HG02981 (cell line): ENCODE measurements at regions not wholly inside any gene's neighbourhood (a gene's known extent, or its start where the extent isn't known, plus 50 kb on each side); places are given as distances from the start of the nearest gene placed in this dataset.
"Not testable (repeated sequence)": the region's sequence is repeated elsewhere in the genome, so short reads cannot be mapped to it uniquely, and the experiment has no call there.

Source experiments
- ATAC-seq: cut with Tn5 transposase; IDR thresholded peaks from one replicate; pipeline ENCODE4 v1.9.1; 2021; ENCODE audit warnings: mild to moderate bottlenecking, moderate library complexity; ENCODE audit not compliant: unreplicated experiment

DNA sequence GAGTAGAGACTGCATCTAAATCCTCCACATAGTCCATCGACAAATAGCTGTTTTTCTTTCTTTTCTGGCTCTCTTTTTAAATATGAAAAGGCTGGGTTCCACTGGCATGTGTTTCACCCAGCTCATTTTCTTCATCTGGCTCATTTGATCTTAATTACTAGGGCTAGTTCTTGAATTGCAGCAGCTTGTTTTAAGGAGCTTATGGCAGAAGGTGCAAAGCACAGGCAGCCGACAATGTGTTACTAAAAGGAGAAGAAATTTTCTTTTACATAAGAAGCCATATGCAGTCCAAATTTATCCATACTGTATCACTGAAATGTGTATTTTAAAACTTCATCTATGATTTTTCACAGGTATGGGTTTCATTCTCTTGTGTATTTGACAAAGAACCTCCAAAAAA is 205.6 kb upstream of the PTER start:
- no peak for ATAC-seq

DNA sequence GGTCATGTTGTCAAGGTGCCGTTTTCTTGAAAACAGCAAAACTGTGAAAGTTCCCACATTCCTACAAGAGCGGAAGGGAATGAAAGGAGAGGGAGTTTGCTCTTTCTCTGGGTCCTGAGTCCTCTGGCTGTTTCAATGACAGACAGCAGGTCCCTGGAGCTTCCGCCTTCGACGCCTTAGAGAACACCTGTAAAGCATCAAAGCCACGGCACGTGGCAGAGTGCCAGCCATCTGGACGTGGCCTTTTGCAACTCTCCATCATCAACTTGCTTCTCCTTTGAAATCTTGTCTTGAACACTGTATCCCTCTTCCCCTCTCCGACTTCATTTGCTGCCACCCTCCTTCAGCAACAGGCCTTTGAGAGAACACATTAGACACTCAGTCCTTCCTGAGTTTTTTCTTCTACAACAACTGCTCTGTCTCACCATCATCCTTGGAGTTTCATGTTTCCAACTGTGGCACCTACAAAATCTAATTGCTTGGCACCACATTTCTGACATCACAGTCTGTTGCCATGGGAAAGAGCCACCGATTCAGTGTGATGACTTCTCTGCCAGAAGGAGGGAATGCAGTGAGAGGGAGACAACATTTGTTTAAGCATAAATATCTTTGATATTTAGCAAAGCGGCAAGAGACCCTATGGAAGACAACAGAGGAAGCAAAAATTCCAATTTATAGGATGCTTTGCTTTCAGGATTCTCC is 204.9 kb upstream of the PTER start:
- no peak for ATAC-seq

DNA sequence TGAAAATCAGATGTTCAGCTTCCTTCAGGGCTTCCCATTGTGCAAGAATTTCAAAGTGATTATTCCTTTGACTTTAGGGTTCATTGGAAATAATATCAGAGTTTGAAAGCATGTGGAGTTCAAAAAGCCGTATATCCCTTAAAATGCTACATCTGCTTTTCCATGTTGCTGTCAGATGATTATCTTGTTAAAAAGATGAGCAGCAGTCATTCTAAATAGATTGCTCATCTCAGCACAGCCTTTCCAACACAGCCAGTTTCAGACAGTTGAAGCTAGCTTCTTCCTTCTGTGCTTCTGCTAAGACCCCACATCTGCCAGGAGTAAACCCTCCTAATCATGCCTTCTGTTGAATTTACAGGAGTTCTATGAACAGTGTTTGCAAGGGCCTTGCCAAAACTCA is 204.4 kb upstream of the PTER start:
- no peak for ATAC-seq

DNA sequence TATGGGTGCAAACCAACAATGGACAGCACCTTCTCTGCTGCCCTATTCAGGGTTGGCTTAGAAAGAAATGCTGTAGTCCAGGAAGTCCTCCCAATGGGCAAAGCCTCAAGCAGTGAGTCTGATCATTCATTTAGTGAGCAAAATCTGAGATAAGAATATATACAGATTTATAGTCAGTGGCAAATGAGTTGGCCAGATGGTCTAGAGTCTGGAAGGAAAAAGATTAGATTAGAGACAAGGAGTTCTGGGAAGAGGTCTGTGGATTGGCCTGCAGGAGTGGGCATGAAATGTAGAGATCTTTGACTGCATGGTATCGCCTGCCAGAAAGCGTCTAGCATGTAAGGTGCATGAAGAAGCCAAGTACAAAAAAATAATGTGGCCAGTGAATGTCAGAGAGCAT is 201.9 kb upstream of the PTER start:
- no peak for ATAC-seq

DNA sequence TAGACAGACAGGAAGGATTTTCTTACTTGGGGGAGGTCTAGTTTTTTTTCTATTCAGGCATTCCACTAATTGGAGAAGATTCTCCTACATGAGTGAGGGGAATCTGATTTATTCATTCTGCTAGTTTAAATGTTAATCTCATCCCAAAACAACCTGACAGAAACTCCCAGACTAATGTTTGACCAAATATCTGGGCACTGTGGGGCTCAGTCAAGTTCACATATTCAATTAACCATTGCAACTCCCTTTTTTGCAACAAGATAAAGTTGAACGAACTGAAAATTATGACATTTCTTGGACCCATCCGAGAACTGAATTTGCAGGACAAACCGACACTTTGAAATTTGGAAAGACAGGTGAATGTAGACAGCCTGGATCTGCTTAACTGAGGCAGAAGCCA is 194.4 kb upstream of the PTER start:
- no peak for ATAC-seq

DNA sequence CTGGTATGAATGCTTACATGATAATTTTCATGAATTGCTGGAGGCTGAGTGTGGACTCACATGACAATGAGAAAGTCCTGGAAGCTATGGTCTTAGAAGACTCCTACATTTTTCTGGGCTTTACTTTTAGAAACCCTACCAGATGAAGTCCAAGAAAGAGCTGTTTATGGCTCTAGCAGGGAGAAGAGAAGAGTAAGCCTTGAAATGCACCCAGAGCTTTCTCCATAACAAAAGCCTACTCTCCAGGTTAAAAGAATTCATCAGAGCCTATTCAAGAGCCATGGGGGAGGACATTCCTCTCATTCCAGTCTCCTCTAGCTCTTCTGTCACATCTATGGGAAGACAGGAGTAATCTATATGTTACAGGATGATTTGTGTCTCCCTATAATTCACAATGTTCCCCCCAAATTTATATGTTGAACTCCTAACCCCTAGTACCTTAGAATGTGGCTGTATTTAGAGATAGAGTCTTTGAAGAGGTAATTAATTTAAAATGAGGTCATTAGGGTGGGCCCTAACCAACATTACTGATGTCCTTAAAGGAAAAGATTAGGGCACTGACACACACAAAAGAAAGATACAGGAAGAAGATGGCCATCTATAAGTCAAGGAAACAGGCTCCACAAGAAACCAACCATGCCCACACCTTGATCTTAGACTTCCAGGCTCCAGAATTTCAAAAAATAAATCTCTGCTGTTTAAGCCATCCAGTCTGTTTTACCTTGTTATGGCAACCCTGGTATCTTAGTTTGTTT is 193.8 kb upstream of the PTER start:
- ATAC-seq, result no peak

DNA sequence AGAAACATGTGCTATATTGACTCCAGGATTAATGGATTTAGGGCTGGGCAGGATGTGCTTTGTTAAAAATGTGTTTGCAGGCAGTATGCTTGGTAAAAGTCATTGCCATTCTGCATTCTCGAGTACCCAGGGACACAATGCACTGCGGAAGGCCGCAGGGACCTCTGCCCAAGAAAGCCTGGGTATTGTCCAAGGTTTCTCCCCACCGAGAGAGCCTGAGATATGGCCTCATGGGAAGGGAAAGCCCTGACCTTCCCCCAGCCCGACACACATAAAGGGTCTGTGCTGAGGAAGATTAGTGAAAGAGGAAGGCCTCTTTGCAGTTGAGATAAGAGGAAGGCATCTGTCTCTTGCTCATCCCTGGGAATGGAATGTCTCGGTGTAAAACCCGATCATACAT is 186.7 kb upstream of the PTER start:
- ATAC-seq, result not testable (repeated sequence)

DNA sequence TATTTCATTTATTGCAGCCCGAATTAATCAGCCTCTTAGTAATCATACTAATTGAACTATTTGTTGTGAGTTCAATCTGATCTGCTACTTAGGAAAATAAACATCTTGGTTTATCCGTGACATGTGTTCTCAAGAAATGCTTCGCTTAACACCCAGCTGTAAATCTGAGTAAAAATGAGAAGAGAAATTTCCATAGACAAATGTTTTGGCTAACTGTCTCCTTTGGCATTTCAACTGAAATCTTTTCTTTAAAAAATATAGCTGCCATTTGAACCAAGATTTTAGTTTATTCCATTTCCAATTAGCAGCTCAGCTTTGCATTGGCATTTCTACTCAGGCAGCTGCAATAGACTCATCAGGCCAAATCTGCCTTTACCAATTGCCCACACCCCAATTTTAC is 180.5 kb upstream of the PTER start:
- no peak for ATAC-seq

DNA sequence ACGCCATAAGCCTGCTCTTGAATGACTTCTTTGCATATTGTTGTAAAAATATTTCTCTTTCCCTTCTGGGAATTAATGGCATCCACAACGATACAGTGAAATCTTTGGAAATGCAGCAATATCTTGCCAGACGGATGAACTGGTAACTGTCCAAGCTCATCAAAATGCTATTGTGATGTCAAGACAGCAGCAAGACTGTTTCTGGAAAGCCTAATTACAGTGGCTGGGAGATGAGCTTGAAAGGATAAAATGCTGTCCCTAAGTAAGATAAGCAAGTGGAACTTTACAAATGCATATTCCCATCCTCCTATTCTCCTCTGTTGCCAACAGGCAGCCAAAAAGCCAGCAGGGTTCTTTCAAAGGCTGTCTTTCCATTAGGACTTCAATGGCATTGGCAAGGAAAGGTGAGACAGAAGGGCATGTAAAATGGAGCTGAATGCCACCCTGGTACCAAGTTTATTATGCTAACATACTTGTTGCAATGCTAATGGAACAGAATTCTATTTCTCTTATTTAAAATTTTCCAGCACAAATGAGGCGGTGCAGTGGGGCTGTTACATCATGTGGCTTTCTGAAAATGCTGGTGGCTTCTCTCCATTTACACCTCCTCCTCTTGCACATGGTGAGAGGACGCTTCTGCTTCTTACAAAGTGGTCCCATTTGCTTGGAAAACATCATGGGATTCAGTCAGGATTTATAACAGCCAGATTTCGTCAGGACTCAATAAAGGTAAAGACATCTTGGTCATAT is 178.3 kb upstream of the PTER start:
- ATAC-seq, result no peak

DNA sequence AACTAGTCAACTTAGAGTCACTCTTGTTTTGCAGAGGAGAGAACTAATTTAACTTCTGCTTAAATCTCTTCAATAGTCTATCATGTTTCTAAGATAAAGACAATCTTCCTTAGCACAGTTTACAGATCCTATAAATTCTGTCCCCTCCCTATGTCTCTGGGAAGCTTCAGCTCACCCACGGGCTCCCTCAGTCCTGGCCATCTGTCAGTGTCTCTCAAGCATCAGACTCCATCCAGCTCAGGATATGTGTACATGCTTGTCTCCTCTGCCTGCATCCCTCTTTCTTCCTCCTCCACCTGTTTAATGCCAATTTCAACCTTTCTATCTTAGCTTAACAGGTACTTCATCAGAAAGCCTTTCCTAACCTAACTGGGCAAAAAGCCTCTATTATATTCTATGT is 177.1 kb upstream of the PTER start:
- no peak for ATAC-seq

DNA sequence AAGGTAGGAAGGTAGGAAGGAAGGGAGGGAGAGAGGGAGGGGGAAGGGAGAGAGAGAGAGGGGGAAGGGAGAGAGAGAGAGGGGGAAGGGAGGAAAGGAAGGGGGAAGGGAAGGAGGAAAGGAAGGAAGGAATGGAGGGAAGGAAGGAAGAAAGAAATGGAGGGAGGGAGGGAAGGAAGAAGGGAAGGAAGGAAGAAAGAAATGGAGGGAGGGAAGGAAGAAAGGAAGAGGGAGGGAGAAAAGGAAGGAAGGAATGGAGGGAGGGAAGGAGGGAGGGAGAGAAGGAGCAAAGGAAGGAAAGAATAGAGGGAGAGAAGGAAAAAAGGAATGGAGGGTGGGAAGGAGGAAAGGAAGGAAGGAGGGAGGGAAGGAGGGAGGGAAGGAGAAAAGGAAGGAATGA is 176.4 kb upstream of the PTER start:
- ATAC-seq, result no peak

DNA sequence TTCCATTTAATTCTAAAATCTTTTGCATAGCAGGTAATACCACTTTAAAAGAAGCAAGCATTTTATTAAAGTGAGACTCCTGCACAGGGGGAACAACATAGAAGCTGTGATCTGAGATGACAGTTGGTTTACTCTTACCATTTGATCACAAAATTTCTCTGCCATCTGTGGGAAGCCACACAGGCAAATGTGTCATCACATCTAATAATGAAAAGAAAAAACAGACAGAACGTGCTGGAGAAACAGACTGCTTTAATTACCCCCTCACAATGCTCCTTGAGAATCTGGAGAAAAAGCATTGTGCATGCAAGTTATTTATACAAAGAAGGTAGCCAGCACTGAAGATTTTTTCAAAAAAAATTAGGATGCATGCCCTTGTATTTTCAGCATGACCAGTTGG is 165.2 kb upstream of the PTER start:
- no peak for ATAC-seq

DNA sequence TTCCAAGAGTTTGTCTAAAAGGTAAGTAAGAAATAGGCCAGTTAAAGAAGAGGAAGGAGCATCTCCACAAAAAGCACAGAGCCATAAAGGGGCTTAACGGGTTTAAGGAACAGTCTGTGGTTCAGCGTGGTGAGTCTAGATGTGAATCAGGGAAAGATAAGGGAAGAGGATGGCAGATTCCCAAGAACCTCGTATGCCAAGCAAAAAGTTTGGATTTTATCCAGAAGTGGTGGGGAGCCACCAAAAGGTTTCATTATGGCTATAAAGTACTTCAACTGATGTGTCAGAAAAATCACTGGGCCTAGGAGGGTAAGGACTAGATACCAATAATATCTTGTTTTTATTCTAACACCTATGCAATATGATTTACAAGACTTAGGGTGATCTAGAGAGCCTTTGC is 161.9 kb upstream of the PTER start:
- no peak for ATAC-seq

DNA sequence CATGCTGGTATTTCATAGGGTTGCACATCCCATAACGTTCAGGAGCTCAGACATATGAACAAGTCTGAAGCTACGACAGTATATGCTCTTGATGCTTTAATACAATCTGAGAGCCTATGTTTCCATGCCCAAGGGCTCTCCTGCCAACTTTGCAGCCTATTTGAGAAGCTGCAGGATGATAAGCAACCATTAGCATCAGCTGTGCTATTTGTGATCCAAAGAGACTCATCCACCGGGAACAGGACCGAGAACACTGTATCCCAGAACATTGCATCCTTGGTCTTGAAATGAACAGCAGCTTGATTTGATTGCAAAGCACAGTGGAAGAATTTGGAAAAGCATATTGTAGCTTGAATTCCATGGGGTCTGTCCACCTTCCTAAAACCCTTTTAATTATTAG is 156.2 kb upstream of the PTER start:
- no peak for ATAC-seq

DNA sequence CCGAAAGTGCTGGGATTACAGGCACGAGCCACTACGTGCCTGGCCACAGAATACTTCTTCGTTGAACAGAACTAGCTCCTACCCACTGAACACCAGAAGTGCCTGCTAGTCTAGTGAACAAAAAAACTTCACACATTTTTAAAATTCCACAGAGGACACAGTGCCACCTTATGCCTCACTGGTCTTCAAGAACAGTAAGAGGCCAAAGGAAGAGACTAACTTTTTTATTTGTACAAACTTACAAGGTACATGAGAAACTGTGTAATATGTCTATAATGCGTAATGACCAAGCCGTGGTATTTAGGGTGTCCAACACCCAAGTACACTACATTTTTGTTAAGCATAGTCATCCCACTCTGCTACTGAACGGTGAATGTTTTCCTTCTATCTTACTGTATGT is 144.4 kb upstream of the PTER start:
- no peak for ATAC-seq

DNA sequence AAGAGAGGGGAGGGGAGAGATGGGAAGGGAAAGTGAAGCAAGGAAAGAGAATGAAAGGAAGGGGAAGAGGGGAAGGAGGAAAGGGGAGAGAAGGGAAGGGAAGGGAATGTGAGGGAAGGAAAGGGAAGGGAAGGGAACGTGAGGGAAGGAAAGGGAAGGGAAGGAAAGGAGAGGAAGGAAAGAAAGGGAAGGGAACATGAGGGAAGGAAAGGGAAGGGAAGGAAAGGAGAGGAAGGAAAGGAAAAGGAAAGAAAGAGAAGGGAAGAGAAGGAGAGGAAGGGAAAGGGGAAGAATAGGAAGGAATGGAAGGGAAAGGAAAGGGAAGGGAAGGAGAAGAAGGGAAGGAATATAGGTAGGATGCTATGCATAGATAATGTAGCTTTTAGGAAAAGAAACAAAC is 139.7 kb upstream of the PTER start:
- no peak for ATAC-seq

DNA sequence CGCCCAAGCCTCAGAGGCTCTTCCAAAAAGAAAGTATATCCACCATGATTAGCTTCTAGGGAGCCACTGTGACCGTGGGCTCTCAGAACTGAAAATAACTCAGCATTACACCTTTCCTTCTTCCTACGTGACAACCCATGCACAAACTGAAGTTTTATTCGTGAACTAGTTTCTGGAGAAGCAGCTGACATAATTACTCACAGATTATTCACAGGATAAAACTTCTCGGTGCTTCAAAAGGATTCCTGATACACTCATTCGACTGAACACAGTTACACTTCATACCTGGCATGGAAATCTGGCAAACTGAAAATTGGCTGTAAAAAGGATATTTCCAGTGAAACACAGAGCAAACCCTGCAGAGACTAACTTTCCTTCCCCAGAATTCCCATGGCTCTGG is 139.2 kb upstream of the PTER start:
- no peak for ATAC-seq

DNA sequence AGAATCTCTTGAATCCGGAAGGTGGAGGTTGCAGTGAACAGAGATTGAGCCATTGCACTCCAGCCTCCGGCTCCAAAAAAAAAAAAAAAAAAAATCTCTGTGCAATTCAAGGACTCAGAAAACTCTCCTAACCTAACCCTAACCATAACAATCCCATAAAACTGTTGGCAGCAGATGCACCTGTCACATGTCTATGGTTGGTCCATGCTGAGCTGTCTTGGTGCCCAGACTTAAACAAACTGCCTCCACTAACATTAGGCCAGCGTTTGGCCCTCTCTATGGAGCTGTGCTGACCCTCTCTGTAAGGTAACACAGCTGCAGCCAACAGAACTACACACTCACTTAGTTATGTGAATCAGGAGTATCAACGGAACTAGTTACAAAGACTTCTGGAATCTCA is 132.5 kb upstream of the PTER start:
- no peak for ATAC-seq

DNA sequence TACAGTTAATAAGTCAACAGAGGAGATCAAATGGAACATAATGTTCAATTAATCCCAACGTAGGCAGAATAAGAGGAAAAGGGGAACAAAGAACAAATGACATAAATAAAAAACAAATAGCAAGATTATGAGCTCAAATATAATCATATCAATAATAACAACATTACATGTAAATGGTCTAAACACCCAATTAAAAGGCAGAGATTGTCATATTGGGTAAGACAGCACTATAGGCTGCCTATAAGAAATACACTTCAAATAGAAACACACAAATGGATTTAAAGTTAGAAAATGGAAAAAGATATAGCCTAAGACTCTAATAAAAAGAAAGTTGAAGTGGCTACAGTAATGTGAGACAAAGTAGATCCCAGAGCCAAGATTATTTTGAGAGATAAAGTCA is 126.4 kb upstream of the PTER start:
- ATAC-seq, result no peak

DNA sequence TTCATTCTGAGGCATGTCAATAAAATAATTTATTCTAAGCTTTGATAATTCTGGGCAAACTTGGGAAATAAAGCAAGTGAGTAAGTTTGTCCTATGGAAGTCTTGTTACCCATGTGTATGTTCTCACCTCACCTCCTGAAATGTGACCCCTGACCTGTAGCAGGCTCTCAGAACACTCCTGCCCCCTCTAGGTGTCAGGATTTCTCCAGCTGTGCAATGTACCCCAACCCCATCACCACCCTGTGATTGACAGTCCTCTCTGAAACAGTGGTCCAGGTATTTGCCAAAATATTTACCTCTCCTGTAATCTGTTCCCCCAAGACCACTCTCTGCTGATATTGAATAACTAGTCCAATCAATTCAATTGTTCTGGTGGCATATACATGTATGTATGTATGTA is 122.6 kb upstream of the PTER start:
- ATAC-seq, result no peak

DNA sequence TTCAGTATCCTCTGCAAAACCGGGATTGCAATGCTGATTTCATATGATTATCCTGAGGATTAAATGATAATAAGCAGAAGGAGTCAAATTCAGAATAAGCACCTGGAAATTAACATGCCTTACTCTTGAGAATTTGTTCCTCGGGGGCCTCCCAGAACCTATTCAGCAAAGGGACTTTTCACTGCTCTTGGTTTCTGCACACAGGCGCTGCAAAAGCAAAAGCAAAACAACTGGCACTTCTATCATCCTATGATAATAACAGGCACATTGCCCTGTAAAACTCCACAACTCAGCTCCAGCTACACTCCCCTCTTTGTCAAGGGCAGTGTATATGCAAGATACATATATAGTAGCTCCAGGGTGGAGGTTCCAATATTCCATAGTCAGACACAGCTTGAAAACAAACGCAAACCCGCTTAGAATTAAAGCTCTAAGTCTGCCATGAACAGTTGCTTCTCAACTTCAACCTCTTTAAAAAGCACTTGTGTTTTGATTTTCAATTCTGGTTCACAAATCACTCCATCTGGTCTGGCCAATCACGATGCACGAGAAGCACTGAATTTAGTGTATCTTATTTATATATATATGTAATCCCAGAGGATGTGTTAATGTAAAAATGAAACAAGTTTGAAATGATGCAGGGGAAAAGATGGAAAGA is 119.9 kb upstream of the PTER start:
- no peak for ATAC-seq

DNA sequence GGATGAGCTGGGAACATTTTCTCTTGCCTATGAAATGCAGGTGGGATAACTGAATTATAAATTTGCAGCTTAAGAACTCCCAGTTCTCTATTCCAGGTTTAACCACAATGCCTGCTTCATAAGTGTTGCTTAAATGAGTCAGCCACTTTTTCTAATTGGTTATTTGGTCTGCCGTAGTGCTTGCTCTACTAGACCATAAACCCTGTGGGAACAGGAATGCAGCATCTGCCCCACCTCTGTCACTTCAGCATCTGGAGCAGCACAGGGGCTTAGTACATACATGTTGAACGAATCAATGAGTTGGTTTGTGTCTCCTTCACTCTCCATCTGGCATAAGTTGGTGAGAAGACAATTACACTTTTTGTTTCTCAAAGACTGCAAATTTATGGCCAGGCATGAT is 95.2 kb upstream of the PTER start:
- no peak for ATAC-seq
